ENCODE measurements at regions not wholly inside any gene's neighbourhood (a gene's known extent, or its start where the extent isn't known, plus 50 kb on each side); places are given as distances from the start of the nearest gene placed in this dataset.

GRCh38 chr3:159560214-159560979 is 428.2 kb upstream of the IL12A start:
- Histone ChIP-seq H4K20me1 (replicated peaks; ENCODE audit: control insufficient read depth, insufficient read depth, low read length) (no peaks in the 10 kb centered on the region), H3K4me3 (no peak overlapping the region), H3K36me3 (ENCODE audit: control insufficient read depth, insufficient read depth, low read length) (no peaks in the 10 kb centered on the region), H3K79me2 (ENCODE audit: control insufficient read depth, insufficient read depth, low read length) (no peaks in the 10 kb centered on the region), H3K9me1 (ENCODE audit: control insufficient read depth, insufficient read depth, low read length) (no peaks in the 10 kb centered on the region), H3K27me3 (ENCODE audit: control insufficient read depth in 2 of 2, insufficient read depth in 2 of 2, low read length in 2 of 2) (no peaks in the 10 kb centered on the region), H2AFZ (ENCODE audit: low read depth, low read length) (no peak overlapping the region), H3K27ac (ENCODE audit: extremely low read depth, low read depth, low read length) (no peak overlapping the region), H3K4me2 (ENCODE audit: insufficient read depth, low read length) (no peak overlapping the region), H3K9me3 (replicated peaks; ENCODE audit: control insufficient read depth, insufficient read depth, low read depth, low read length) (no peaks in the 10 kb centered on the region), H3K4me1 (replicated peaks in 1 of 2; ENCODE audit: control insufficient read depth in 2 of 2, insufficient read depth in 2 of 2, low read length in 2 of 2) (no peaks in the 10 kb centered on the region), H3K9ac (ENCODE audit: insufficient read depth in 1 of 2, low read depth in 2 of 2, low read length in 2 of 2) (no peak overlapping the region)
- CTCF ChIA-PET (ENCODE audit: low intra/inter-chr PET ratio): no interaction called here
- WGBS (ENCODE audit: insufficient coverage, low coverage, missing lambda C conversion rate): 0% methylated on average over 8 of the region's 8 CpGs
- BruUV-seq (replicated peaks): no TSS peak
- no peak for DNase-seq (ENCODE audit: extremely low read depth in 1 of 4, low spot score in 3 of 4)
- in situ Hi-C loops (cut with MboI) (no loop called here), intact Hi-C loops (cut with micrococcal nuclease) (no loop called here)
- TF ChIP-seq PTTG1 (tag; IDR thresholded peaks at IDR 0.05; ENCODE audit: low read depth) (no peak), ETV1 (tag; conservative IDR thresholded peaks at IDR 0.05; ENCODE audit: low read depth) (no peak), MAZ (CRISPR knock-in tag; conservative IDR thresholded peaks at IDR 0.05 in 1 of 2, IDR thresholded peaks at IDR 0.05 in 1 of 2) (no peak), DACH1 (IDR thresholded peaks at IDR 0.05; ENCODE audit: partially characterized antibody) (no peak), ZNF398 (CRISPR knock-in tag; IDR thresholded peaks at IDR 0.05) (no peak), CBX3 (IDR thresholded peaks at IDR 0.05; ENCODE audit: borderline replicate concordance in 1 of 2, low read length in 2 of 2) (no peak), KLF13 (tag; IDR thresholded peaks at IDR 0.05; ENCODE audit: borderline replicate concordance, low read depth) (no peak), ATF7 (IDR thresholded peaks at IDR 0.05) (no peak), XRCC4 (IDR thresholded peaks at IDR 0.05; ENCODE audit: extremely low read depth, insufficient read depth, insufficient read length) (no peak), MTA1 (IDR thresholded peaks at IDR 0.05; ENCODE audit: borderline replicate concordance) (no peak), ZNF143 (CRISPR knock-in tag; IDR thresholded peaks at IDR 0.05) (no peak), TEAD4 (IDR thresholded peaks at IDR 0.05; ENCODE audit: low read length) (no peak), TEAD4 (CRISPR knock-in tag; IDR thresholded peaks at IDR 0.05; ENCODE audit: borderline replicate concordance) (no peak), SMARCA5 (IDR thresholded peaks at IDR 0.05) (no peak), FOXM1 (IDR thresholded peaks at IDR 0.05; ENCODE audit: low read depth) (no peak), FOXM1 (CRISPR knock-in tag; IDR thresholded peaks at IDR 0.05; ENCODE audit: low read depth) (no peak)
- POLR2A ChIA-PET: interaction anchor here (0.6 kb wide), 1 partner anchor 1699 kb away, joined by 3 read pairs; no protein-coding TSS in a partner anchor
- no peak for ATAC-seq
- FAIRE-seq: no peak
